Esophagus squamous epithelium (tissue), 4 donors: ENCODE measurements at regions not wholly inside any gene's neighbourhood (a gene's known extent, or its start where the extent isn't known, plus 50 kb on each side); places are given as distances from the start of the nearest gene placed in this dataset.

Experiments used
- POLR2A ChIP-seq, 4 donors: fragments of 450-650 bp; IDR thresholded peaks; one replicate each; pipeline ENCODE4 v1.6.1; 2017; ENCODE audit warnings: antibody characterized with exemption in 4 of 4, mild to moderate bottlenecking in 4 of 4, moderate library complexity in 3 of 4
- TF ChIP-seq, protein P1 (sequence below), 6 experiments: fragments of 450-650 bp in 4 of 6; fragments of 200-600 bp in 2 of 6; sonication (generic) in 2 of 6; IDR thresholded peaks; one replicate each; pipeline ENCODE4 v1.5.1; 2016 to 2019; ENCODE audit warnings: antibody characterized with exemption in 6 of 6, mild to moderate bottlenecking in 4 of 6, moderate library complexity in 4 of 6

DNA sequence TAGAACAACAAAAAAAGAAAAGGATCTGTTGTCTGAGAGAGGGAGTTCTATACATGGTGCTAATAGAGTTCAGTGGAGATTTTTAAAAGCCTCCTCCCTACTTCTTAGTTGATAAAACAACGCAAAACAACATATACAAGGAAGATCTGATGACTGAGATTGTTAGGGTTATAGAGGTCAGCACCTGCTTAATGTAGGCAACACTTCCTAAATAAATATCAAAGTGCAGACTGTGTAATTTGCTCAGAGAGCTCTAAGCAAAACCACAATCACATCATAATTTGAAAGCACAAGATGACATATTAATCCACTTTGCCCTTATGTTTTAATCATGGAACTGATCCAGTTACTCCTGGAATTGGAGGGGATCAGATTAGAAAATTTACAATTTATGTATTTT is 474.5 kb downstream of the PRR16 start:
- TF ChIP-seq, protein P1, sequence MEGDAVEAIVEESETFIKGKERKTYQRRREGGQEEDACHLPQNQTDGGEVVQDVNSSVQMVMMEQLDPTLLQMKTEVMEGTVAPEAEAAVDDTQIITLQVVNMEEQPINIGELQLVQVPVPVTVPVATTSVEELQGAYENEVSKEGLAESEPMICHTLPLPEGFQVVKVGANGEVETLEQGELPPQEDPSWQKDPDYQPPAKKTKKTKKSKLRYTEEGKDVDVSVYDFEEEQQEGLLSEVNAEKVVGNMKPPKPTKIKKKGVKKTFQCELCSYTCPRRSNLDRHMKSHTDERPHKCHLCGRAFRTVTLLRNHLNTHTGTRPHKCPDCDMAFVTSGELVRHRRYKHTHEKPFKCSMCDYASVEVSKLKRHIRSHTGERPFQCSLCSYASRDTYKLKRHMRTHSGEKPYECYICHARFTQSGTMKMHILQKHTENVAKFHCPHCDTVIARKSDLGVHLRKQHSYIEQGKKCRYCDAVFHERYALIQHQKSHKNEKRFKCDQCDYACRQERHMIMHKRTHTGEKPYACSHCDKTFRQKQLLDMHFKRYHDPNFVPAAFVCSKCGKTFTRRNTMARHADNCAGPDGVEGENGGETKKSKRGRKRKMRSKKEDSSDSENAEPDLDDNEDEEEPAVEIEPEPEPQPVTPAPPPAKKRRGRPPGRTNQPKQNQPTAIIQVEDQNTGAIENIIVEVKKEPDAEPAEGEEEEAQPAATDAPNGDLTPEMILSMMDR (IDR thresholded peaks at IDR 0.05), result no peak
- TF ChIP-seq POLR2A (IDR thresholded peaks at IDR 0.05), result no peak
